ENCODE measurements at regions not wholly inside any gene's neighbourhood (a gene's known extent, or its start where the extent isn't known, plus 50 kb on each side); places are given as distances from the start of the nearest gene placed in this dataset.
"Not testable (repeated sequence)": the region's sequence is repeated elsewhere in the genome, so short reads cannot be mapped to it uniquely, and the experiment has no call there.

GRCh38 chr2:118791483-118791882, 56.0 kb downstream of the EN1 start:
- DNase-seq (ENCODE audit: low read depth): no peak

DNA sequence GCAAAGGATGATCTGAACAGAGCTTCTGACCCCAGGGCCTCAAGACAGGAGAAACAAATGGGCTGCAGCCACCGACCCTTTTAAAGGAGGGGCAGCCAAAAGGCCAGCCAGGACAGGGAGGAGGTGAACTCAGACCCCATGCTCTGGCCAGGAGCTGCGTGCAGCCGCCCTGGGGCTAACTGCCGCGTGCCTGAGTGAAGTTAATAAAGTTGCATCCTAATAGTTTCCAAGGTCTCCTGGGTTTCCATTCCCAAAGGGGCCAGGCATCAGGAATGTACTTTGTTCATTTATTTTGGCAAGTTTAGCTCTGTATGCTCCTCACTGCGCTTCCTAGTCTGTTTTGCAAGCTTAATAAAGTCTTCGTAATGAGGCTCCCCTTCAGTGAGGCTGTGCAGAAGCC, 60.7 kb downstream of the EN1 start:
- no peak for DNase-seq (ENCODE audit: low read depth)

DNA sequence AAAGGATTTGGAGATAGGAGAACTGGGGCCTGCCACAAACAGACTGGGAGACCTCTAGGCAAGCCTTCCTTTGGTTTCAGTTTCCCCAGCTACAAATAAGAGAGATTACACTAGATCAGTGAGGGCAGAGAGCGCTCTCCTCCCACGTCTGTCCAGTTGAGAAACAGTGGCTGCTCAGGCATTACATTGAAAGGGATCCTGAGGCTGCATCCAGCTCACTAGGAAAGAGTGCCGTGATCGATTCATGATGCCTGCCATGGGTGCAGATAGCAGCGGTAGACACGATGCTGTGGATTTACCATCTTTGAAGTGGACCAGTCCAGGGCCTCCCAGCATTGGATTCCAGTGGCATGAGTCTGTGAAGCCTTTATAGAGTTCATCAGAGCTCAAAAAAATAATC, 62.6 kb downstream of the EN1 start:
- no peak for DNase-seq (ENCODE audit: low read depth)

- no peak for DNase-seq (ENCODE audit: low read depth)
Observed at GRCh38 chr2:118779362-118779761, 68.1 kb downstream of the EN1 start.

DNA sequence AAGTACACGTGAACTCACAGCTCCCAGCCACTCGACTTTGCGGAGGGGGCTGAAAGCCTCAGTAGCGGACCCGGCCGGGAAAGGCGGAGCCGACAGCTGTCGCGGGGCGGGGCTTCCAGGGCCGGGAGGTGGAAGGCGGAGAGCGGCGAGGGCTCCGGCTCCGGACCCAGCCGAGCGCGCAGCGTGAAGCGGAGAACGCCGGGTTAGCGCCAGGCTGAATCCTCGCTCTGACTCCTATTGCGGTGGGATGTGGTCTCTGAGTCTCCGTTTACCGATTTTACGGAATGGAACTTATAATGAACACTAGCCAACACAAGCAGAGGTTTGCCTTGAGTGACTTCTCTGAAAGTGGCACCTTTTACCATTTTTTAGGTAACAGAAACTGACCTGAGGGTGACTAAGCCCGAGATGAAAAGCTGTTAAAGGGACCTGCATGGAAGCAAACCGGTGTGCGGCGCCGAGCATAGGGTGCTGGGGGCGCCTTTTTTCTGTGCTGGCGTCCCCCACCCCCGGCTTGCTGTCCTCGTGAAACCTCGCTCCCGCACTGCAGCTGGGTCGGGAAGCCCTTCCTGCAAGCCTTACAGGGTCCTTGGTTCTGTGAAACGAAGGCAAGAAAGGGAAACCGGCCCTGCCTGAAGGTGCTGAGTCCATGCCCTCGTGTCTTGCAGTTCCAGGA, 72.9 kb downstream of the EN1 start:
- no peak for DNase-seq (ENCODE audit: low read depth)

GRCh38 chr2:118773826-118774225, 73.6 kb downstream of the EN1 start:
- no peak for DNase-seq (ENCODE audit: low read depth)

DNA sequence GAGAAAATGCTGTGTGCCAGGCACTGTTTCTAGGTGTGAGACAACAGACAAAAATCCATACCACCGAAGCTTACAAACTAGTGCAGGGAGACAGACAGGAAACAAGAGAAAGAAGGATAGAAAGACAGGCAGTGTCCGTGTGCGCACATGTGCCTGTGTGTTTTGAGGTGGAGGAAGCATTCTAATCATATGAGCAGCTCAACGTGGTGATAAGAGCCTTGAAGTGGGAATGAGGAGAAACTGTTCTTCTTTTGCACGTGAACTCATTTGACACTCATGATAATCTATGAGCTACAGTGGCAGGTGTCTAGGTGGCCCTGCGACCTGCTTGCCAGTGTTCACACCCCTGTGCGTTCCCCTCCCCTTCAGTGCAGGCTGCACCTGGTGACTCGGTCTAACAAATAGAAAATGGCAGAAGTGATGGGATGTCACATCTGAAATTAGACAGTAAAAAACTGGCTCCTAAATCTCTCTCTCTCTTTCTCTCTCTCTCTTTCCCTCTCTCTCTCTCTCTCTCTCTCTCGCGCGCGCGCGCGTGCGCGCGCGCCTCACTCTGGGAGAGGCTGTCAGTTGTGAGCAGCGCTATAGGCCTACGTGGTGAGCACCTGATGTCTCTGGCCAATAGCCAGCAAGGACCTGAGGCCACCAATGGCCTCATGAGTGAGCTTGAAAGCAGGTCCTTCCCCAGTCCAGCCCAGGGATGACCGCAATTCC, 74.8 kb downstream of the EN1 start:
- DNase-seq (ENCODE audit: low read depth): no peak

DNA sequence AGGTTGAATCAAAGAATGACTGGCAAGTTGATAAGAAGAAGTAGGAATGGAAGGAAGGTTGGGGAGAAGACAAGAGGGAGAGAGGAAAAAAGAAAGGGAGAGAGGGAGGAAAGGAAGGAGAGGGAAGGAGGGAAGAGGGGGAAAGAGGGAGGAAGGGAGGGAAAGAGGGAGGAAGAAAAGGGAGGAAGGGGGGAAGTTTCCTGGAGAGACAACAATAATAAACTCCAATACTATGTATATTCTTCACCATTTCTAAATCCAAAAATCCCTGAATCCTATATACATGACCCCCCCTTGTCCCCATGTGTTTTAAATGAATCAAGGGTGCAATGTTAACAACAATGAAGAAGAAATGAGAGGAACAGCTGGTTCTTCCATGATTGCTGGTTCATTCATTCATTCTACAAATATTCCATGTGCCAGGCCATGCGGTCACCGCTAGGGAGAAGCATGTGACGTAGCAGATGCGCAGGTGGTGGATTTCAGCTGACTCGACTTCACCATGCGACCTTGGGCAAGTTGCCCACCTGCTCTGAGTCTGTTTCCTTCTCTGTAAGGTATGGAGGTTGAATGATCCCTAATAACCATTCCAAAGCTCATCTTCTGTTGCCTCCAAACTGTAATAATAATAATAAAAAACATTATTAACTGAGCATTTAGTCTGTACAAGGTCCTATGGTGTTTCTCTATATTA, 77.6 kb downstream of the EN1 start:
- DNase-seq (ENCODE audit: low read depth): no peak

DNA sequence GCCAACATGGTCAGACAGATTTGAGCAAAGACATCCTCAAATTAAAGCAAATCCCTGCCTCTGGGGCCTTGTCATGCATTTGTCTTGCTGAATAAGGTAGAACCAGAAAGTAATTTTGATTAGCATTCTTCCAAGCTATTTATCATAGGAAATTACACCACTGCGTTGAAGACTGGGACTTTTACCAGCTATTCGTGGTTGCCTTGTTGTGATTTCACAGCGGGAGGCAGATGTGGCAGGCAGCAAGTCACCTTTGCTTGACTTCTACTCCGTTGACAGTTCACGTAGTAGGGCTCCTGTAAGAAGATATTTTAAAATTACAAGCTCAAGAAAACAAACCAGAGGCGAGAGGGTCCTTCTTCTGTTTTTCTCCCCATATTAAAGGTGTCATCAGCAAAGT, 80.6 kb downstream of the EN1 start:
- no peak for DNase-seq (ENCODE audit: low read depth)

DNA sequence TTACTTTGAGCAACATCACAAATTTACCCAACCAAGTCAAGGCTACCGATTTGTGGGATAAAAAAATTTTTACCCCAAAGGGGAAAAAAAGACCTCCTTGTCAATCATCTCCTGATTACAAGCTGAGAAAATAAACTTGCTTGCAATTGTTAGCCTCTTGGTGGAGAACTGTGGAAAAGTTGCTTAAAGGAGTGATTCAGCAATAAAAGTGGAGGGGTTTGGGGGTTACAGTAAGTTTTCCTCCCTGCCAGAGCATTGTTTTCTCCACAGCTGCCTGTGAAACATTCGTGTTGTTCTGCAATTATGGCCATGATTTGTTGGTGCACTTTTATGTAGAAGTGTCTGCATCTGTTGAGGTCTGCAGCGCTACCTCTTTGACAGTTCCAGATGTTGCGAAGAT, 82.6 kb downstream of the EN1 start:
- no peak for DNase-seq (ENCODE audit: low read depth)

DNA sequence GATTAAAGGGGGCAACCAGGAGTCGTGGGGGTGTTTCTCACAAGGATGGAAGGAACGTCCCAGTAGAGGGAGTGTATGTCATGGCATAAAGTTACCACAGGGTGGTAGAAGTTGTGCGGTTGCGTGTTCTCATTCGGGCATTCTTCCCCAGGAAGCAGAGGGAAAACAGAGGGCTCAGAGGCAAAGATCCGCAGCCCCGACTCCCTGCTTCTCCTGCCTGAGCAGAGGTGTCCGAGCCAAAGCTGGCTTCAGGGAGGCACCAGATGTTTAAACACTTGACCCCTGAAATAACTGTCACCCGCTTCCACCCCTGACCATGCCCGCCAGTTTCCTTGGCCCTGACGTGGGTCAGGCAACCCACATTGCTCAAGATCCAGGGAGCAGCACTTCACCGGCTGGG, 83.7 kb downstream of the EN1 start:
- DNase-seq (ENCODE audit: low read depth): no peak

GRCh38 chr2:118762290-118762689, 85.2 kb downstream of the EN1 start:
- DNase-seq (ENCODE audit: low read depth): no peak

DNA sequence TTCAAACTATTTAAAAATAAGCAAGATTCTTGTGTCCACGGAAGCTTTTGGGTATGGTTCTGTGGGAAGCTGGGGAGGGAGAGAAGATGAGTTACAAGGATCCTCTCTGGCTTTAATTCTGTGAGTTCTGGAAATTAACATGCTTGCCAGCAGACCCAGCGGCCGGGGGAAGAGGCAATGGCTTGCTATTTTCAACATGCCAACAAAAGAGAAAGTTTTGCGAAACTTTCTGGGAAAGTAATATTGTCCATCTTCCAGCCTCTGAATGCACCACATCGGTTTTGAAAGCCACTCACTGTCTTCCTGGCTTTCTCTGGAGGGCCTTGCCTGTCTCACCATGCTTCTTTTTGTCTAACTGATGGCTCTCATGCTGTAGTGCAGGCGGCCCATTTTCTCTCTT, 85.7 kb downstream of the EN1 start:
- DNase-seq (ENCODE audit: low read depth): no peak

GRCh38 chr2:118755901-118756300, 91.5 kb downstream of the EN1 start:
- no peak for DNase-seq (ENCODE audit: low read depth)

DNA sequence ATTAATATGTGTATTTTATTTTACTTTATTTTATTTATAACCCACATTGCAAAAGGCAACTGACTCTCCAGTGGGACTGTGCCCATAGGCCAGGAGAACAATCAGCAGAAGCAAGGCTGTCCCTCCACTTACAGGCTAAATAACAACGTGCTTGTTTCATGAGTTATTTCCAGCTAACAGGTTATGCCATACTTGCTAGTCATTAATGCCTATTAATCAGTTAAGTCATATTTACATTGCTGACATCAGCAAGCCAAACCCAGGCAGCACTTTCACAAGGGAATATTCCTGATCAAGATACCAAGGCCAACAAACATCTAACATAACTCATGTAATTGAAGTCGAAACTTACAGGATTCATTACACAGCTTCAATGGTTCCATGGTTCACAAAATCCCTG, 92.1 kb downstream of the EN1 start:
- no peak for DNase-seq (ENCODE audit: low read depth)

GRCh38 chr2:118752762-118753429, 94.6 kb downstream of the EN1 start:
- DNase-seq (ENCODE audit: low read depth): no peak

DNA sequence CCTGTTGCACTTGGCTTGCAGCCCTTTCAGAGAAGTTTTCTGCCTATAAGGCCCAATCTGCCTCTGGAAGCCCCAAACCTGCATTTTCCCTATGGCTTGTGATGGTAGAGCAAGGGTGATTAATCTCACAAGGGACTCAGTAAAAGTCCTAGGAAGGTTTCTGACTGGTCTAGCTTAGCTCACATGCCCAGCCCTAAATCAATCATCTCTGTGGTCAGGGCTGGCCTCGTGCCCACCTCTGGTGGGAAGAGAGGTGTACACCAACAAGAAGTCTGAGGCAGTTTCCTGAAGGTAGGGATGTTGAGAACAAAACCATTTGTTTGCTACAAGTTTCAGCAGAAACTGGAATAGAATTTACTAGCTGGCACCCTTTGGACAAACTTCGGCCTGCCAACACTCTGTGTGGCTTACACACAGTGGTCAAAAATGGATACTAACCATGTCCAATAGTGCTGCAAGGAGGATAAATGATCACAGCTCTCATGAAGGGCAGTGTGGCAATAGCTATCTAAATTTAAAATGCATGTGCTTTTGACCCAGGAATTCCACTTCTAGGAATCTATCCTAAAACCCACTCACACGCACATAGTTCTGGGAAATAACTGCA, 96.4 kb downstream of the EN1 start:
- no peak for DNase-seq (ENCODE audit: low read depth)

GRCh38 chr2:118748245-118748885, 99.1 kb downstream of the EN1 start:
- DNase-seq (ENCODE audit: low read depth): no peak

DNA sequence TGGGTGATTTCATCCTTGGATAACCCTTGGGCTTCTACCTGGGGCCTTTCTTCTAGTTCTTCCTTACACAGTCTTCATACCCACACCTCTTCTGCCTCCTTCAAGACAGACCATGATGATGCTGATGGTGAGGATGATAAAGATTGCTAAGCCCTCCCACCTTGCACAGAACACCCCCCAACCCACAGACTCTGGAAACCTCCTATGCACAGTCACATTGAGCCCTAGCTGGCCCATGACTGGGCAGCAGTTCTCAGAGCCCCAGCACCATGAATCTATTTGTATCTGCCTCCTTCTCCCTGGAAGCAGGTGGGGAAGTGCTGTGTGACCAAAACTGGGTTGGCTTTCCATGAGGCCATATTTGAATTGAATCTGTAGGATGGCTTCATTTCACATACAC, 99.8 kb downstream of the EN1 start:
- DNase-seq (ENCODE audit: low read depth): no peak

DNA sequence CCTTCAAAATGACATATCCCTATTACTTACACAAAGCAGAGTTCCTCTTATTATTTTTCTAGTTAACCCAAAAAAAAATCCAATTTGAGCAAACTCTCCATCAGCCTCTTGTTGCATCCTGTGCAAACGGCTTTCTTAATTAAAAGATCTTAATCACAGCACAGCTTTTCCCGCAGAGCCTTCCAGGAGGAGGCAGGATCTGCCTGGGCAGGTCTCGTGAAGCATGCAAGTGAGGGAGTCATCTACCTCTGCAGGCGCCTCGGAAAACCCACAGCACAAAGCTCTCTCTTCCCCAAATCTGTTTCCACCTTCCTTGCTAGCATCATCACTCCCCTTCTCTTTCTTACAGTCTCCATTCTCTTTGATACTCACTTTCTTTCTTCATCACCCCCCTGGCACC, 100.4 kb downstream of the EN1 start:
- no peak for DNase-seq (ENCODE audit: low read depth)

- DNase-seq (ENCODE audit: low read depth): not testable (repeated sequence)
Observed at GRCh38 chr2:118744682-118745181, 102.7 kb downstream of the EN1 start.

Data from fibroblast of the conjunctiva (primary cell).